ENCODE measurements at regions not wholly inside any gene's neighbourhood (a gene's known extent, or its start where the extent isn't known, plus 50 kb on each side); places are given as distances from the start of the nearest gene placed in this dataset.

GRCh38 chr12:111086947-111087700 is 166.7 kb upstream of the MYL2 start:
- no peak for TF ChIP-seq CTCF (IDR thresholded peaks at IDR 0.05)
- TF ChIP-seq POLR2A (IDR thresholded peaks at IDR 0.05): no peak

All from uterus (tissue), 2 donors.